ENCODE measurements at regions not wholly inside any gene's neighbourhood (a gene's known extent, or its start where the extent isn't known, plus 50 kb on each side); places are given as distances from the start of the nearest gene placed in this dataset.

GRCh38 chr10:3570855-3571266, 214.1 kb downstream of the KLF6 start:
- TF ChIP-seq CTCF (IDR thresholded peaks at IDR 0.05) = no peak
- no peak for TF ChIP-seq ZFX (IDR thresholded peaks at IDR 0.05; ENCODE audit: borderline replicate concordance)

All from 22Rv1 (cell line).